ENCODE measurements at regions not wholly inside any gene's neighbourhood (a gene's known extent, or its start where the extent isn't known, plus 50 kb on each side); places are given as distances from the start of the nearest gene placed in this dataset.

DNA sequence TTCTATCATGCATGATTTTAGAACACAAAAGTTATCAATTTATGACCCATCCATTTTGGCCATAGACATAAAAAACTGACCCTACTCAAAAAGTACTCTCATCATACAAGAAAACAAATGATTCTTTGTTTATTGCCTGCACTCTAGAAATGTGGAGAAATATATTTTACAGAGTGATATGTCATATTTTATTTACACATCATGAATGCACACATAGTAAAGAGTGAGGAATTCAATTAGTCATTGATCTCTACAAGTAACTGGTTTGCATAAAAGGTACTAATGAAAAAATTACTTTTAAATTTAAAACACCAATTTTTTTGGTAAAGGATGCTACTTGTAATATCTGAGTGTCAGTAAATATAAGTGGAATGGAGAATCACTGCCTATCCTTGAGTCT is 242.5 kb upstream of the FAT4 start:
- Histone ChIP-seq H2BK5ac (ENCODE audit: low read depth, low read length, poor library complexity, severe bottlenecking) (no peak overlapping the region), H3K9me1 (ENCODE audit: insufficient read depth, low read length) (no peaks in the 10 kb centered on the region), H3K18ac (ENCODE audit: low read depth, low read length) (no peak overlapping the region), H3K9me3 (ENCODE audit: control insufficient read depth, insufficient read depth, low read length) (no peaks in the 10 kb centered on the region), H3K4me1 (ENCODE audit: control insufficient read depth, insufficient read depth, low read length) (no peaks in the 10 kb centered on the region), H3K4me3 (ENCODE audit: insufficient read depth, low read depth, low read length) (no peak overlapping the region), H4K8ac (ENCODE audit: low read depth in 2 of 2, low read length in 2 of 2) (no peak overlapping the region), H3K56ac (ENCODE audit: extremely low read depth, insufficient read depth, low read length) (no peak overlapping the region), H2AK9ac (replicated peaks; ENCODE audit: low read depth, low read length, poor library complexity) (no peak overlapping the region), H3K14ac (replicated peaks; ENCODE audit: low read depth, low read length) (no peak overlapping the region), H2AFZ (replicated peaks; ENCODE audit: low read length, poor library complexity) (no peak overlapping the region), H3K27ac (ENCODE audit: insufficient read depth, low read length) (no peak overlapping the region), H4K5ac (ENCODE audit: low read depth, low read length) (no peak overlapping the region), H2AK5ac (ENCODE audit: low read depth, low read length) (no peak overlapping the region), H2BK120ac (ENCODE audit: low read depth, low read length) (no peak overlapping the region), H3K79me1 (ENCODE audit: low read depth in 1 of 2, low read length in 2 of 2) (no peaks in the 10 kb centered on the region), H3K9ac (ENCODE audit: low read depth, low read length) (no peak overlapping the region), H3K36me3 (ENCODE audit: control insufficient read depth, insufficient read depth, low read length) (no peaks in the 10 kb centered on the region), H2BK20ac (ENCODE audit: low read depth, low read length) (no peak overlapping the region), H3K4ac (ENCODE audit: low read depth, low read length) (no peak overlapping the region), H3K23ac (ENCODE audit: low read depth, low read length) (no peak overlapping the region), H3K4me2 (ENCODE audit: low read depth, low read length) (no peak overlapping the region), H2BK15ac (ENCODE audit: low read depth, low read length) (no peak overlapping the region), H4K20me1 (ENCODE audit: insufficient read depth, low read length) (no peaks in the 10 kb centered on the region), H3K27me3 (ENCODE audit: control insufficient read depth, insufficient read depth, low read length) (no peaks in the 10 kb centered on the region), H4K91ac (ENCODE audit: insufficient read depth, low read depth, low read length) (no peak overlapping the region)
- ChIA-PET POLR2A (ENCODE audit: unreplicated experiment) (no interaction called here), CTCF (no interaction called here)
- intact Hi-C loops (cut with micrococcal nuclease): no loop called here
- no TSS peak for BruUV-seq (replicated peaks)
- no peak for DNase-seq
- in situ Hi-C loops (cut with MboI; ENCODE audit: low sequenced_read_pairs): no loop called here
- TF ChIP-seq MAFK (IDR thresholded peaks at IDR 0.05; ENCODE audit: low read depth, low read length) (no peak), SMC3 (IDR thresholded peaks at IDR 0.05; ENCODE audit: low read depth, low read length) (no peak), MAZ (IDR thresholded peaks at IDR 0.05; ENCODE audit: borderline replicate concordance, low read depth, low read length) (no peak), BHLHE40 (IDR thresholded peaks at IDR 0.05; ENCODE audit: low read depth, low read length) (no peak), NFE2L2 (IDR thresholded peaks at IDR 0.05; ENCODE audit: low read depth, low read length) (no peak), CHD1 (IDR thresholded peaks at IDR 0.05; ENCODE audit: low read depth, low read length) (no peak), FOS (IDR thresholded peaks at IDR 0.05; ENCODE audit: low read depth, low read length) (no peak), CEBPB (IDR thresholded peaks at IDR 0.05; ENCODE audit: low read depth, low read length) (no peak)
- TF ChIP-seq, protein P1, sequence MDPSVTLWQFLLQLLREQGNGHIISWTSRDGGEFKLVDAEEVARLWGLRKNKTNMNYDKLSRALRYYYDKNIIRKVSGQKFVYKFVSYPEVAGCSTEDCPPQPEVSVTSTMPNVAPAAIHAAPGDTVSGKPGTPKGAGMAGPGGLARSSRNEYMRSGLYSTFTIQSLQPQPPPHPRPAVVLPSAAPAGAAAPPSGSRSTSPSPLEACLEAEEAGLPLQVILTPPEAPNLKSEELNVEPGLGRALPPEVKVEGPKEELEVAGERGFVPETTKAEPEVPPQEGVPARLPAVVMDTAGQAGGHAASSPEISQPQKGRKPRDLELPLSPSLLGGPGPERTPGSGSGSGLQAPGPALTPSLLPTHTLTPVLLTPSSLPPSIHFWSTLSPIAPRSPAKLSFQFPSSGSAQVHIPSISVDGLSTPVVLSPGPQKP (IDR thresholded peaks at IDR 0.05; ENCODE audit: borderline replicate concordance, low read depth, low read length): no peak
- TF ChIP-seq, protein P2, sequence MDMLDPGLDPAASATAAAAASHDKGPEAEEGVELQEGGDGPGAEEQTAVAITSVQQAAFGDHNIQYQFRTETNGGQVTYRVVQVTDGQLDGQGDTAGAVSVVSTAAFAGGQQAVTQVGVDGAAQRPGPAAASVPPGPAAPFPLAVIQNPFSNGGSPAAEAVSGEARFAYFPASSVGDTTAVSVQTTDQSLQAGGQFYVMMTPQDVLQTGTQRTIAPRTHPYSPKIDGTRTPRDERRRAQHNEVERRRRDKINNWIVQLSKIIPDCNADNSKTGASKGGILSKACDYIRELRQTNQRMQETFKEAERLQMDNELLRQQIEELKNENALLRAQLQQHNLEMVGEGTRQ (IDR thresholded peaks at IDR 0.05; ENCODE audit: low read depth, low read length): no peak
- dilution Hi-C loops (cut with HindIII; ENCODE audit: low sequenced_read_pairs, unreplicated experiment): no loop called here
- ATAC-seq (ENCODE audit: low read depth): no peak

Measured in IMR-90 (cell line).